K562 (cell line): ENCODE measurements at regions not wholly inside any gene's neighbourhood (a gene's known extent, or its start where the extent isn't known, plus 50 kb on each side); places are given as distances from the start of the nearest gene placed in this dataset.

Experiments
- KLF16 ChIP-seq: IDR thresholded peaks from 2 replicates; pipeline ENCODE4 v1.6.1; 2016; ENCODE audit warnings: antibody characterized with exemption
- REST ChIP-seq, 2 experiments: fragments of 450-650 bp; formaldehyde crosslinking in 1 of 2; IDR thresholded peaks; 2 replicates each; pipeline versions ENCODE4 v1.4.0 to v1.6.1; 2014 to 2020; ENCODE audit warnings: mild to moderate bottlenecking in 2 of 2, borderline replicate concordance in 1 of 2, low read depth in 1 of 2
- TF ChIP-seq, protein P1 (sequence below): IDR thresholded peaks from 2 replicates; pipeline ENCODE4 v1.6.1; 2011; ENCODE audit warnings: borderline replicate concordance, low read depth, mild to moderate bottlenecking, moderate library complexity, low read length; ENCODE audit not compliant: insufficient read depth, poor library complexity, severe bottlenecking

DNA sequence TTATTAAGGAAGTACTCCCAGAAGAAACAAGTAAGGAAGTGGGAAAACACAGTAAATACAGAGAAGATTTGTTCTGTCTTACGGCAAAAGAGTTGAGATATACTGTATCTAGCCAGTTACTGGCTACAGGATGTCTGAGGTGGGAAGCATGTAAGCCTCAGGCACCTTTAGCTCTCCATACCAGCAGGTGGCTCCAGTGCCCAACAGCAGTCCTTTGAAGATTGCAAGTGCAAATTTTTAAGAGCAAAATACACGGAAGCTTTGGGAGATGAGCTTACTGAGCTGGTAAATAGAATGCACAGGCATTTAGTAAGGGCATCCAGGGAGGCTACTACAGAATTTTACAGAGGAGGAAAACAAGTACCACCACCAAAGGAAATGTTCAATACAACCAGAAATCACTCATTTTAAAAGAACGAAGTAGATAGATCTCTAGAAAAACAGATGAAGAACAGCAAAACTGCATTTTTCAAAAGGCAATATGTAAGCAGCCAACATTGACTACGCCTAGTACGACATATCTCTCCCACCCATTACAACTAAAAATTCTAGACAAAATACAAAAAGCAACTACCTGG, 57.9 kb upstream of the VSTM2B start (continued):
- TF ChIP-seq REST (IDR thresholded peaks at IDR 0.05; ENCODE audit: borderline replicate concordance), result peak; percentile 53; the same call in 1 of the 2 replicates
- no peak for TF ChIP-seq REST (CRISPR knock-in tag; IDR thresholded peaks at IDR 0.05; ENCODE audit: low read depth)
- TF ChIP-seq KLF16, result peak; percentile 39; the same call in 1 of the 2 replicates
- TF ChIP-seq, protein P1, sequence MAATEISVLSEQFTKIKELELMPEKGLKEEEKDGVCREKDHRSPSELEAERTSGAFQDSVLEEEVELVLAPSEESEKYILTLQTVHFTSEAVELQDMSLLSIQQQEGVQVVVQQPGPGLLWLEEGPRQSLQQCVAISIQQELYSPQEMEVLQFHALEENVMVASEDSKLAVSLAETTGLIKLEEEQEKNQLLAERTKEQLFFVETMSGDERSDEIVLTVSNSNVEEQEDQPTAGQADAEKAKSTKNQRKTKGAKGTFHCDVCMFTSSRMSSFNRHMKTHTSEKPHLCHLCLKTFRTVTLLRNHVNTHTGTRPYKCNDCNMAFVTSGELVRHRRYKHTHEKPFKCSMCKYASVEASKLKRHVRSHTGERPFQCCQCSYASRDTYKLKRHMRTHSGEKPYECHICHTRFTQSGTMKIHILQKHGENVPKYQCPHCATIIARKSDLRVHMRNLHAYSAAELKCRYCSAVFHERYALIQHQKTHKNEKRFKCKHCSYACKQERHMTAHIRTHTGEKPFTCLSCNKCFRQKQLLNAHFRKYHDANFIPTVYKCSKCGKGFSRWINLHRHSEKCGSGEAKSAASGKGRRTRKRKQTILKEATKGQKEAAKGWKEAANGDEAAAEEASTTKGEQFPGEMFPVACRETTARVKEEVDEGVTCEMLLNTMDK, result peak; percentile 17
